Activated naive CD4-positive, alpha-beta T cell treated with anti-CD3 and anti-CD28 coated beads, Interleukin-2, amount 50 U/mL, for 16 hours (primary cell): ENCODE measurements at regions not wholly inside any gene's neighbourhood (a gene's known extent, or its start where the extent isn't known, plus 50 kb on each side); places are given as distances from the start of the nearest gene placed in this dataset.
"Not testable (repeated sequence)": the region's sequence is repeated elsewhere in the genome, so short reads cannot be mapped to it uniquely, and the experiment has no call there.

ENCODE experiments used
- DNase-seq: peaks from one replicate; pipeline ENCODE4 v3.0.0-alpha.2; 2020

GRCh38 chr14:71758229-71758951 is 173.8 kb upstream of the RGS6 start:
- no peak for DNase-seq

- no peak for DNase-seq
Observed at GRCh38 chr14:71762575-71762974, 169.7 kb upstream of the RGS6 start.

- no peak for DNase-seq
Observed at GRCh38 chr14:71764701-71765382, 167.4 kb upstream of the RGS6 start.

GRCh38 chr14:71765505-71765904 is 166.7 kb upstream of the RGS6 start:
- no peak for DNase-seq

- no peak for DNase-seq
Observed at GRCh38 chr14:71770431-71770830, 161.8 kb upstream of the RGS6 start.

- not testable (repeated sequence) for DNase-seq
Observed at GRCh38 chr14:71771421-71771820, 160.8 kb upstream of the RGS6 start.

GRCh38 chr14:71771996-71772395 is 160.2 kb upstream of the RGS6 start:
- not testable (repeated sequence) for DNase-seq

- no peak for DNase-seq
Observed at GRCh38 chr14:71773898-71774481, 158.2 kb upstream of the RGS6 start.

- DNase-seq, result no peak
Observed at GRCh38 chr14:71776471-71777360, 155.5 kb upstream of the RGS6 start.

GRCh38 chr14:71780075-71780474 is 152.2 kb upstream of the RGS6 start:
- DNase-seq, result no peak

- no peak for DNase-seq
Observed at GRCh38 chr14:71780822-71781221, 151.4 kb upstream of the RGS6 start.

GRCh38 chr14:71783088-71783487 is 149.1 kb upstream of the RGS6 start:
- DNase-seq, result no peak

GRCh38 chr14:71783786-71784185 is 148.4 kb upstream of the RGS6 start:
- DNase-seq, result no peak

- no peak for DNase-seq
Observed at GRCh38 chr14:71789005-71789404, 143.2 kb upstream of the RGS6 start.

- no peak for DNase-seq
Observed at GRCh38 chr14:71799841-71800240, 132.4 kb upstream of the RGS6 start.

GRCh38 chr14:71800878-71801277 is 131.4 kb upstream of the RGS6 start:
- no peak for DNase-seq

GRCh38 chr14:71803539-71804260 is 128.5 kb upstream of the RGS6 start:
- DNase-seq, result no peak

- DNase-seq, result no peak
Observed at GRCh38 chr14:71804992-71805391, 127.2 kb upstream of the RGS6 start.

GRCh38 chr14:71807049-71807448 is 125.2 kb upstream of the RGS6 start:
- DNase-seq, result not testable (repeated sequence)

- DNase-seq, result not testable (repeated sequence)
Observed at GRCh38 chr14:71810800-71811199, 121.4 kb upstream of the RGS6 start.

- no peak for DNase-seq
Observed at GRCh38 chr14:71812693-71813092, 119.5 kb upstream of the RGS6 start.

- no peak for DNase-seq
Observed at GRCh38 chr14:71815110-71815509, 117.1 kb upstream of the RGS6 start.
